Cardiac fibroblast (primary cell): ENCODE measurements at regions not wholly inside any gene's neighbourhood (a gene's known extent, or its start where the extent isn't known, plus 50 kb on each side); places are given as distances from the start of the nearest gene placed in this dataset.

Experiments
- DNase-seq, 2 donors: peaks; one replicate each; pipeline versions ENCODE4 v3.0.0 to v3.0.0-alpha.2; 2010; ENCODE audit warnings: low read depth in 2 of 2
- H3K4me3 ChIP-seq, 2 donors: replicated peaks in 1 of 2; 1 replicate in 1 of 2; 2 replicates in 1 of 2; pipeline ENCODE4 v1.5.1; 2011; ENCODE audit warnings: low read depth in 2 of 2, low read length in 2 of 2, mild to moderate bottlenecking in 2 of 2, moderate library complexity in 1 of 2
- CTCF ChIP-seq: IDR thresholded peaks from one replicate; pipeline ENCODE4 v1.5.1; 2011; ENCODE audit warnings: low read depth, mild to moderate bottlenecking, low read length, inconsistent platforms

DNA sequence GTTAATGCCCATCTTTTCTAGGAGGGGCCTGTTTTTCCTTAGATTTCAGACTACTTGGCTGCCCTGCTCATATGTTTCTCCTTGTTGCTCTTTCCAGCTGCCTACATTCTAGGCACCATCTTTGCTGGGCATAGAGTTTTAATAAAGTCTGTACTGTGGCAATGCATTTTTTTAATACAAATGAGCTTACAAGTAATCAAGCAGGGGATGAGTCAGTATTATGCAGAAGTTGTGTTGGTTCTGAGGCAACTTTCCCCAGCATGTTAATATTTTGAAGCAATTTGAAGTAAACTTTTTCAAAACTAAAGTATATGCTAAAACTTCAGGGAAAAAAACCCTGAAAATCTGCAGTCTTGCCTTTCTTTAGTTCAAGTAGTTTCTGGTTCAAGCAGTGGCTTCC, 372.0 kb upstream of the GATB start:
- no peak overlapping the region for H3K4me3 ChIP-seq
- DNase-seq, result no peak
- no peak for TF ChIP-seq CTCF

GRCh38 chr4:152128356-152128755, 367.5 kb upstream of the GATB start:
- H3K4me3 ChIP-seq, result no peak overlapping the region
- TF ChIP-seq CTCF, result no peak
- DNase-seq, result no peak

GRCh38 chr4:152126238-152126637, 365.4 kb upstream of the GATB start:
- no peak overlapping the region for H3K4me3 ChIP-seq
- DNase-seq, result no peak
- no peak for TF ChIP-seq CTCF

DNA sequence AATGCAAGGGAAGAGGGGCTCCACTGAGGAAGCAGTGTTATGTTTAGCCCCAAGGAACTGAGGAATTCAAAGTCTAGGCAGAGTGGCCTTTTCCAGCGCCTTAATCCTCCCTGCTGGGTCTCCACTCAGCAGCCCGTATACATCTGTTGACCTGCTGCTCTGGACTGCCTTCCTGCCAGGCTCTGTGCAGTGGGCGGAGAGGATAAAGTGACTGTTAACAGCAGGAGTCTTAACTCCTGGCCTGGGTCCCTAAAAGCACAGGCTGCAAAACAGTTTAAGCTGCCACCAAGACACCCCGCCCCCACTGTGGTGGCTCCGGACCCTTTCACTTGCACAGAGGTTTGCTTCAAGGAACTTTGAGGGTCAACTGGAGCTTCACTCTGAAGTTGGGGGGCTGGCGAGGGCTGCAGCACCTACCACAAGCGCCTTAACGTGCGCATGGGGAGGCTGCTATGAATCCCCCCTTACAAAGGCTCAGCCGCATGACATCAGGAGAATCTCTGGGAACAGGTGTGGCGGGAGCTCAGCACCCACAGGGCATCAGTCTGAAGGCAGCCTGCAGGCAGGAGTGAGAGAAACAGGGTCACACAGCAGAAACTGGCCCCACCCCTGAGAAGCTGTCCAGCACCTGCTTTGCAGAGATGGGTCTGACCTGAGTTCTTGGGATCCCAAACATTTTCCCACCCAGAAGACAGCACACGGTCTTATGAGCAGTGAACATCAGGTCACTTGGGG, 358.2 kb upstream of the GATB start:
- no peak for TF ChIP-seq CTCF
- no peak overlapping the region for H3K4me3 ChIP-seq
- no peak for DNase-seq

- no peak for TF ChIP-seq CTCF
- H3K4me3 ChIP-seq, result no peak overlapping the region
- no peak for DNase-seq
These were observed 357.2 kb upstream of the GATB start for GRCh38 chr4:152117933-152118507.

DNA sequence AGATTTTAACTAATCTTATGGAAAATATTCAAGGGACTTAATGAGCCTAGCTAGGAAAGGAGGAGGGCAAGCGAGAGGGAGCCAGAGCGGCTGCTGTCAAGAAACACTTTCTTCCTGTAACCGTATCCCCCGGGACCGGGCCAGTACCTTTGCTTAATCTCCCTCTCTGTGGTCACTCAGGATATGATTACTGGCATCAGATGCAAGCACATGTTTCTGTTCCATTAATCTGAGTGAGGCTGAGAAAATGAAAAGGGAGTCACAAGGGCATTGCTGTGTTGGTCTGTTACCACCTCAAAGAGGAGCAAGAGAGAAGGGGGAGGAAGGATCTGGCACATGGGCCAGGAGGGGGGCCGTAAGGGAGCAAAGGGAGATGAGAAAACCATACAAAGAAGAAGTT, 356.7 kb upstream of the GATB start:
- H3K4me3 ChIP-seq, result no peak overlapping the region
- no peak for TF ChIP-seq CTCF
- DNase-seq, result no peak
